ENCODE measurements at regions not wholly inside any gene's neighbourhood (a gene's known extent, or its start where the extent isn't known, plus 50 kb on each side); places are given as distances from the start of the nearest gene placed in this dataset.
A peak's percentile ranks its signal among the peaks of the same experiment; 100 is the strongest.

GRCh38 chr2:209368914-209369313 lies 54.9 kb upstream of the MAP2 start:
- TF ChIP-seq REST (IDR thresholded peaks at IDR 0.05; ENCODE audit: low read depth, low read length) (peak; percentile 68; the same call in 1 of the 2 replicates), CTCF (IDR thresholded peaks at IDR 0.05) (no peak), POLR2AphosphoS5 (IDR thresholded peaks at IDR 0.05; ENCODE audit: low read depth, low read length) (peak; percentile 88), USF2 (IDR thresholded peaks at IDR 0.05; ENCODE audit: borderline replicate concordance, low read depth, low read length) (no peak), FOXM1 (IDR thresholded peaks at IDR 0.05; ENCODE audit: low read depth) (peak; percentile 89), MXI1 (IDR thresholded peaks at IDR 0.05; ENCODE audit: low read depth, low read length) (no peak), EZH2phosphoT487 (IDR thresholded peaks at IDR 0.05; ENCODE audit: borderline replicate concordance, low read depth) (no peak), GABPA (IDR thresholded peaks at IDR 0.05; ENCODE audit: low read depth) (no peak), EP300 (IDR thresholded peaks at IDR 0.05; ENCODE audit: borderline replicate concordance in 1 of 2, low read depth in 1 of 2, low read length in 1 of 2) (peak in 1 of 2 experiments; percentile 98; a peak in 2 of 4 replicates)
- TF ChIP-seq, protein P1, sequence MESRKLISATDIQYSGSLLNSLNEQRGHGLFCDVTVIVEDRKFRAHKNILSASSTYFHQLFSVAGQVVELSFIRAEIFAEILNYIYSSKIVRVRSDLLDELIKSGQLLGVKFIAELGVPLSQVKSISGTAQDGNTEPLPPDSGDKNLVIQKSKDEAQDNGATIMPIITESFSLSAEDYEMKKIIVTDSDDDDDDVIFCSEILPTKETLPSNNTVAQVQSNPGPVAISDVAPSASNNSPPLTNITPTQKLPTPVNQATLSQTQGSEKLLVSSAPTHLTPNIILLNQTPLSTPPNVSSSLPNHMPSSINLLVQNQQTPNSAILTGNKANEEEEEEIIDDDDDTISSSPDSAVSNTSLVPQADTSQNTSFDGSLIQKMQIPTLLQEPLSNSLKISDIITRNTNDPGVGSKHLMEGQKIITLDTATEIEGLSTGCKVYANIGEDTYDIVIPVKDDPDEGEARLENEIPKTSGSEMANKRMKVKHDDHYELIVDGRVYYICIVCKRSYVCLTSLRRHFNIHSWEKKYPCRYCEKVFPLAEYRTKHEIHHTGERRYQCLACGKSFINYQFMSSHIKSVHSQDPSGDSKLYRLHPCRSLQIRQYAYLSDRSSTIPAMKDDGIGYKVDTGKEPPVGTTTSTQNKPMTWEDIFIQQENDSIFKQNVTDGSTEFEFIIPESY (IDR thresholded peaks at IDR 0.05; ENCODE audit: borderline replicate concordance, low read depth): peak; percentile 73; the same call in 1 of the 2 replicates

Measured in SK-N-SH (cell line).